ENCODE measurements at regions not wholly inside any gene's neighbourhood (a gene's known extent, or its start where the extent isn't known, plus 50 kb on each side); places are given as distances from the start of the nearest gene placed in this dataset.

DNA sequence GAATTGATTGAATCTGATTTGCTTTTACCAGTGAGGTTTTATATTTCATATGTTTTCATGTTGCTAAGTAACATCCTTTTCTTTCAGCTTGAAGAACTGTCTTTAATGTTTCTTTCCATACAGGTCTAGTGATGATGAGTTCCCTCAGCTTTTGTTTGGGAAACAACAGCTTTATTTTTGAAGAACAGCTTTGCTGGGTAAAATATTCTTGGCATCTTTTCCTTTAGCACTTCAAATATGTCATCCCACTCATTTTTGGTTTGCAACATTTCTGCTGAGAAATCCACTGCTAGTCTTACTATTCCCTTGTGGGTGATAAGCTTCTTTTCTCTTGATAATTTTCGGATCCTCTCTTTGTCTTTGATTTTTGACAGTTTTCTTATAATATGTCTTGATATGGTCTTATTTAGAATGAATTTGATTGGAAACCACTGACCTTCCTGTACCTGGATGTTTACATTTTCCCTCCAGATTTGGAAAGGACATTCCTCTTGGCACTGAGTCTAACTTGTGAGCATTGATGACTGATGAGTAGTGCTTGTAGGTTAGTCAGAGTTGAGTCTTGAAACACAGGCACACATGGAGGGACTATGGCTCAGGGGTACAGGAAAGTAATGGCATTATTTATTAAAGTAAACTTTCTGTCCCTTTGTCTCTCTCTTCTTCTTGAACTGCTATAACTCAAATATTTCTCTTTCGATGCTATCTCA, 220.3 kb downstream of the SPATA31D1 start:
- TF ChIP-seq, protein P1, sequence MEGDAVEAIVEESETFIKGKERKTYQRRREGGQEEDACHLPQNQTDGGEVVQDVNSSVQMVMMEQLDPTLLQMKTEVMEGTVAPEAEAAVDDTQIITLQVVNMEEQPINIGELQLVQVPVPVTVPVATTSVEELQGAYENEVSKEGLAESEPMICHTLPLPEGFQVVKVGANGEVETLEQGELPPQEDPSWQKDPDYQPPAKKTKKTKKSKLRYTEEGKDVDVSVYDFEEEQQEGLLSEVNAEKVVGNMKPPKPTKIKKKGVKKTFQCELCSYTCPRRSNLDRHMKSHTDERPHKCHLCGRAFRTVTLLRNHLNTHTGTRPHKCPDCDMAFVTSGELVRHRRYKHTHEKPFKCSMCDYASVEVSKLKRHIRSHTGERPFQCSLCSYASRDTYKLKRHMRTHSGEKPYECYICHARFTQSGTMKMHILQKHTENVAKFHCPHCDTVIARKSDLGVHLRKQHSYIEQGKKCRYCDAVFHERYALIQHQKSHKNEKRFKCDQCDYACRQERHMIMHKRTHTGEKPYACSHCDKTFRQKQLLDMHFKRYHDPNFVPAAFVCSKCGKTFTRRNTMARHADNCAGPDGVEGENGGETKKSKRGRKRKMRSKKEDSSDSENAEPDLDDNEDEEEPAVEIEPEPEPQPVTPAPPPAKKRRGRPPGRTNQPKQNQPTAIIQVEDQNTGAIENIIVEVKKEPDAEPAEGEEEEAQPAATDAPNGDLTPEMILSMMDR (IDR thresholded peaks at IDR 0.05; ENCODE audit: extremely low read depth, missing control alignments), result no peak
- no peak for DNase-seq (ENCODE audit: low spot score)

DNA sequence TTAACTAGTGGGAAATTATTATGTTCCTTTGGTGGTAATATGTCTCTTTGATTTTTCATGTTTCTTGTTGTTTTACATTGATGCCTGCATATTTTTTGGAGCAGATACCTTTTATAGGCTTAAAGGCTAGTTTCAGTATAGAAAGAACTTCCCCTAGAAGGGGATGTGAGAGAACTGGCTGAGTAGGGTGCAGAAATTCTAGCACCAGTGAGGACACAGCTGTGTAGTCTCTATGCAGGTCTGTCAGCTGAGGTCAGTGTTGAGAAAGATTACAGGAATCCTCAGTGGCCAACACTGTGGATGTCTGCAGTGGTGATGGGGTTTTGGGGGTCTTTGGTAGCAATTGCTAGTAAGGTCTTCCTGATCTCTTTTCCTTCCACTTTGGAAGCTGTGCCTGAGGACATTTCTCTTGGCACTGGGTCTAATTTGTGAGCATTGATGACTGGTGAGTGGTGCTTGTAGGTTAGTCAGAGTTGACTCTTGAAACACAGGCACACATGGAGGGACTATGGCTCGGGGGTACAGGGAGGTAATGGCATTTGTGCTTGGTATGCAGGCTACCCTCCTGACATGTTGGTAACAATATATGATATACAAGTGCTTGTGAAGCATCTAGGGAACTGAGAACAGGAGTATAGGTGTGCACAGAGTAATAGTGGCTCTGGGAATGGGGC, 221.4 kb downstream of the SPATA31D1 start:
- DNase-seq (ENCODE audit: low spot score), result no peak
- TF ChIP-seq, protein P1 (IDR thresholded peaks at IDR 0.05; ENCODE audit: extremely low read depth, missing control alignments), result no peak

DNA sequence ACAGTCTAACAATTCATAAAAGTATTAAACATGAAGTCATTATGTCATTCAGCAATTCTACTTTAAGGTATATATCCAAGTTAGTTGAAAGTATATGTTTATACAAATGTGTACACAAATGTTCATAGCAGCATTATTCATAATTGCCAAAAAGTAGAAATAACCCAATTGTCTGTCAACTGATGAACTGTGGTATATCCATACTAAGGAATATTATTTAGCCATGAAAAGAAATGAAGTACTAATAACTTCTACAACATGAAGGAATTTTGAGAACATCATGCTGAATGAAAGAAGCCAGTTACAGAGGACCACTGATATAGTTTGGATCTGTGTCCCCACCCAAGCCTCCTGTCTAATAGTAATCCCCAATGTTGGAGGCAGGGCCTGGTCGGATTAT, 224.3 kb downstream of the SPATA31D1 start:
- no peak for DNase-seq (ENCODE audit: low spot score)
- TF ChIP-seq, protein P1 (IDR thresholded peaks at IDR 0.05; ENCODE audit: extremely low read depth, missing control alignments), result no peak

DNA sequence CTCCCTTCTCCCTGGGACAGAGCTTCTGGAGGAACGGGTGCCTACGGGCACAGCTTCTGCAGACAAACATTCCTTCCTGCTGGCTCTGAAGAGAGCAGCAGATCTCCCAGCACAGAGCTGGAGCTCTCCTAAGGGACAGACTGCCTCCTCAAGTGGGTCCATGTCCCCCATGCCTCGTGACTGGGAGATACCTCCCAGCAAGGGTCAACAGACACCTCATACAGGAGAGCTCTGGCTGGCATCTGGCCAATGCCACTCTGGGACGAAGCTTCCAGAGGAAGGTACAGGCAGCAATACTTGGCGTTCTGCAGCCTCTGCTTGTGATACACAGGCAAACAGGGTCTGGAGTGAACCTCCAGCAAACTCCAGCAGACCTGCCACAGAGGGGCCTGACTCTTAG, 227.9 kb downstream of the SPATA31D1 start:
- TF ChIP-seq, protein P1 (IDR thresholded peaks at IDR 0.05; ENCODE audit: extremely low read depth, missing control alignments), result no peak
- no peak for DNase-seq (ENCODE audit: low spot score)

DNA sequence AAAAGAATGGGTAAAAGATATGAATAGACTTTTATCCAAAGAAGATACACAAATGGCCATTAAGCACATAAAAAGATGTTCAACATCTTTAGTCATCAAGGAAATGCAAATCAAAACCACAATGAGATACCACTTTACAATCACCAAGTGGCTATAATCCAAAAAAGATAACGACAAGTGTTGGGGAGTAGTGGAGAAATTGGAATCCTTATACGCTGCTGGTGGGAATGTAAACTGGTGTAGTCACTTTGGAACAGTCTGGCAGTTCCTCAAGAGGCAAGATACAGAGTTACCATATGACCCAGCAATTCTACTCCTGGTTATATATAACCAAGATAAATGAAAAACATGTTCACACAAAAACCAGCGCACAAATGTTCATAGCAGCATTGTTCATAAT, 234.9 kb downstream of the SPATA31D1 start:
- DNase-seq (ENCODE audit: low spot score), result no peak
- TF ChIP-seq, protein P1 (IDR thresholded peaks at IDR 0.05; ENCODE audit: extremely low read depth, missing control alignments), result no peak

DNA sequence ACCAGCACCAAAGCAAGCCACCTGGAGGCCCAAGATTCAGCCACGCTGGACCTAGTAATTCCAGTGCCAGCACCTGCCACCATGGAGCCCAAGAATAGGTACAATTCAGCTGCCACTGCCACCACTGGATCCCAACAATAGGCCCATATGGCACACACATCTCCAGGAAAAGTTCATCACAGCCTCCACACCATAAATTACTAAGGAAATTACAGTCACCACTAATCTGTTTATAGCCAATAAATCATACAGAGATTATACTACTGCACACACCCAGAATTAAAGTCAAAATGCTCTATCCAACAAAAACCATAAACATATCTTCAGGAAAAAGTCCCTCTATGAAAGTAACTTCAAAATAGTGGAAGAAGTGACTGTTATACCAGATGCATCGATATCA, 242.8 kb downstream of the SPATA31D1 start:
- TF ChIP-seq, protein P1 (IDR thresholded peaks at IDR 0.05; ENCODE audit: extremely low read depth, missing control alignments), result no peak
- no peak for DNase-seq (ENCODE audit: low spot score)

DNA sequence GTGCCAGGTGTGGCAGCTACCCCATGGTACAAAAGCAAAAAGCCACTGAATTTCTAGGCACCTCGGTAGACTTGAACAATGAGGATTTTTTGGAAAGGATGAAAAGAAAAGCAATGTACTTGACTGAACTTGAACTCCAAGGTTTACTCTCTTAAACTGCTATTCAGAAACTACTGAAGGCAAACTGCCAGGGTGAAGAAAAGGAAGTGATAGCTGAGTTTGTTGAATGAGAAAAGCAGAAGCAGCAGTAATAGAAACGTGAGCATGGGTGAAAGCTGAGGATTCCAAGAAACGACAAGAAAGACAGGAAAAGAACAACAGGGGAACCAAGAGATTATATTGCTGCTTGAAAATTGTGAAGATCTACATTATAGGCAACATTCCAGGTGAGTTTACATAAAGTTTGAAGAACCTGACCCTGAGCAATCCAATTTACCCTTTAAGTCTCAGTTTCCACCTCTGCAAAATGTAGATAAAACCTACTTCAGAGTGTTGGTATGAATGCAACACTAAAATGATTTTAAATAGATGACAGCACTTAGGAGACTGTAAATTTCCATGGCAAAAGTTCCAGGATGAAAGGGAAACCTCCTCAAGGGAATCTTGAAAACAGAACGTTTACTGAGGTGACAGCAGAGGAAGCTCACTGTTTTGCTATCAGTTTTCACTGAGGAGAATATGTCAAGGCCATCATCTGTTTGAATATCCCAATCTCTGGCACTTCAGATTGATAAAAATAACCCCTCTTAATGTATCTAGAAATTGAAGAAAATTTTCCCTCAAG, 245.8 kb downstream of the SPATA31D1 start:
- no peak for DNase-seq (ENCODE audit: low spot score)
- TF ChIP-seq, protein P1 (IDR thresholded peaks at IDR 0.05; ENCODE audit: extremely low read depth, missing control alignments), result no peak

Data from GM20000 (cell line).